ENCODE measurements at regions not wholly inside any gene's neighbourhood (a gene's known extent, or its start where the extent isn't known, plus 50 kb on each side); places are given as distances from the start of the nearest gene placed in this dataset.

- TF ChIP-seq CTCF (IDR thresholded peaks at IDR 0.05; ENCODE audit: insufficient read depth, low read depth, low read length): no peak
- no peaks in the 10 kb centered on the region for H3K36me3 ChIP-seq (ENCODE audit: control insufficient read depth, insufficient read depth, low read length)
- POLR2A ChIA-PET: no interaction called here
- H3K4me3 ChIP-seq (ENCODE audit: low read depth, low read length): no peak overlapping the region
- DNase-seq (ENCODE audit: low read depth): no peak
- H3K27me3 ChIP-seq (ENCODE audit: control insufficient read depth, insufficient read depth, low read length): no peaks in the 10 kb centered on the region
- CTCF ChIA-PET: no interaction called here
These were observed 691.1 kb downstream of the SLC4A3 start for GRCh38 chr2:220318508-220318907.

- ChIA-PET CTCF (no interaction called here), POLR2A (no interaction called here)
- no peak for TF ChIP-seq CTCF (IDR thresholded peaks at IDR 0.05; ENCODE audit: insufficient read depth, low read depth, low read length)
- Histone ChIP-seq H3K36me3 (ENCODE audit: control insufficient read depth, insufficient read depth, low read length) (no peaks in the 10 kb centered on the region), H3K27me3 (ENCODE audit: control insufficient read depth, insufficient read depth, low read length) (no peaks in the 10 kb centered on the region), H3K4me3 (ENCODE audit: low read depth, low read length) (no peak overlapping the region)
- DNase-seq (ENCODE audit: low read depth): no peak
These were observed 692.9 kb downstream of the SLC4A3 start for GRCh38 chr2:220320326-220320725.

GRCh38 chr2:220332886-220333285 lies 705.5 kb downstream of the SLC4A3 start:
- ChIA-PET CTCF (no interaction called here), POLR2A (no interaction called here)
- no peaks in the 10 kb centered on the region for H3K36me3 ChIP-seq (ENCODE audit: control insufficient read depth, insufficient read depth, low read length)
- no peak for DNase-seq (ENCODE audit: low read depth)
- no peak overlapping the region for H3K4me3 ChIP-seq (ENCODE audit: low read depth, low read length)
- no peak for TF ChIP-seq CTCF (IDR thresholded peaks at IDR 0.05; ENCODE audit: insufficient read depth, low read depth, low read length)
- no peaks in the 10 kb centered on the region for H3K27me3 ChIP-seq (ENCODE audit: control insufficient read depth, insufficient read depth, low read length)

GRCh38 chr2:220334210-220334609 lies 706.8 kb downstream of the SLC4A3 start:
- POLR2A ChIA-PET: no interaction called here

GRCh38 chr2:220334871-220335590 lies 707.6 kb downstream of the SLC4A3 start:
- CTCF ChIA-PET: interaction anchor here (0.9 to 1.1 kb wide), 2 partner anchors 11 to 13 kb away, joined by 3 read pairs; no protein-coding TSS in a partner anchor
- Histone ChIP-seq H3K27me3 (ENCODE audit: control insufficient read depth, insufficient read depth, low read length) (no peaks in the 10 kb centered on the region), H3K4me3 (ENCODE audit: low read depth, low read length) (no peak overlapping the region), H3K36me3 (ENCODE audit: control insufficient read depth, insufficient read depth, low read length) (no peaks in the 10 kb centered on the region)
- POLR2A ChIA-PET: no interaction called here
- no peak for TF ChIP-seq CTCF (IDR thresholded peaks at IDR 0.05; ENCODE audit: insufficient read depth, low read depth, low read length)
- DNase-seq (ENCODE audit: low read depth): no peak

More at GRCh38 chr2:220334210-220334609, 706.8 kb downstream of the SLC4A3 start:
- no peaks in the 10 kb centered on the region for H3K36me3 ChIP-seq (ENCODE audit: control insufficient read depth, insufficient read depth, low read length)
- no peak overlapping the region for H3K4me3 ChIP-seq (ENCODE audit: low read depth, low read length)
- TF ChIP-seq CTCF (IDR thresholded peaks at IDR 0.05; ENCODE audit: insufficient read depth, low read depth, low read length): no peak
- CTCF ChIA-PET: interaction anchor here (0.7 to 1.1 kb wide), 2 partner anchors 11 to 219 kb away, joined by 3 read pairs; no protein-coding TSS in a partner anchor
- no peaks in the 10 kb centered on the region for H3K27me3 ChIP-seq (ENCODE audit: control insufficient read depth, insufficient read depth, low read length)
- no peak for DNase-seq (ENCODE audit: low read depth)
